22Rv1 (cell line): ENCODE measurements at regions not wholly inside any gene's neighbourhood (a gene's known extent, or its start where the extent isn't known, plus 50 kb on each side); places are given as distances from the start of the nearest gene placed in this dataset.

Experiments
- H3K27ac ChIP-seq: fragments of 450-650 bp; 2 replicates; pipeline ENCODE4 v1.5.1; 2017
- ZFX ChIP-seq: fragments of 450-650 bp; IDR thresholded peaks from 2 replicates; pipeline ENCODE4 v1.6.1; 2017; ENCODE audit warnings: antibody characterized with exemption, borderline replicate concordance
- TF ChIP-seq, protein P1 (sequence below): fragments of 450-650 bp; IDR thresholded peaks from 2 replicates; pipeline ENCODE4 v1.5.1; 2017; ENCODE audit warnings: mild to moderate bottlenecking

DNA sequence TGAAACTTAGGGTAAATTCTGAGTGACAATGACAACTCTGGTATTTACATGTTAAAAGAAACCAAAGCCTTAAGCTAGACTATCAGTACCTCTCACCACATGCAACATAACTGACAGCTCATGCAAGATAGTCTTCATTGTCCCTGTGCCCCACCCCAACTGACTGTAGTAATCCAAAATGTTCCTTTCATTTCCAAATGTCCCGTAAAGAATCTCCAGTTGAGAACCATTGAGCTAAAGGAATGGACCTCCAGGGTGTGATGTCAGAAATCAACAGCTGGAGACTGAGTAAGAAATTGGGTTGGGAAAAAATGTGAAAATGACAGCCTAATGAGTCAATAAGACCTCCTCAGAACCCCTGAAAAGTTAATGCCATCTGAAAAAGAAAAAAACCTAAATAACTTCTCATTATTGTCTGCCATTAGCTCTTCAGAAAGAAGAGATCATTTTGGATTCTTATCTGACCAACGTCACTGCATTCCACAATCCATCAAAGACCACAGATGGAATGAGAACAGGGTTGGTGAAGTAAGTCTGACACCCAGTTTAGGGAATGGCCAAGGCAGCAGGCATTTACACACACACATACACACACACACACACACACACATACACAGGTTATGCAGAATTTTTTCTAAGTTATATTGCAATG, 51.7 kb upstream of the ACVR2A start:
- H3K27ac ChIP-seq: no peak overlapping the region
- TF ChIP-seq ZFX: no peak
- TF ChIP-seq, protein P1, sequence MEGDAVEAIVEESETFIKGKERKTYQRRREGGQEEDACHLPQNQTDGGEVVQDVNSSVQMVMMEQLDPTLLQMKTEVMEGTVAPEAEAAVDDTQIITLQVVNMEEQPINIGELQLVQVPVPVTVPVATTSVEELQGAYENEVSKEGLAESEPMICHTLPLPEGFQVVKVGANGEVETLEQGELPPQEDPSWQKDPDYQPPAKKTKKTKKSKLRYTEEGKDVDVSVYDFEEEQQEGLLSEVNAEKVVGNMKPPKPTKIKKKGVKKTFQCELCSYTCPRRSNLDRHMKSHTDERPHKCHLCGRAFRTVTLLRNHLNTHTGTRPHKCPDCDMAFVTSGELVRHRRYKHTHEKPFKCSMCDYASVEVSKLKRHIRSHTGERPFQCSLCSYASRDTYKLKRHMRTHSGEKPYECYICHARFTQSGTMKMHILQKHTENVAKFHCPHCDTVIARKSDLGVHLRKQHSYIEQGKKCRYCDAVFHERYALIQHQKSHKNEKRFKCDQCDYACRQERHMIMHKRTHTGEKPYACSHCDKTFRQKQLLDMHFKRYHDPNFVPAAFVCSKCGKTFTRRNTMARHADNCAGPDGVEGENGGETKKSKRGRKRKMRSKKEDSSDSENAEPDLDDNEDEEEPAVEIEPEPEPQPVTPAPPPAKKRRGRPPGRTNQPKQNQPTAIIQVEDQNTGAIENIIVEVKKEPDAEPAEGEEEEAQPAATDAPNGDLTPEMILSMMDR: no peak

DNA sequence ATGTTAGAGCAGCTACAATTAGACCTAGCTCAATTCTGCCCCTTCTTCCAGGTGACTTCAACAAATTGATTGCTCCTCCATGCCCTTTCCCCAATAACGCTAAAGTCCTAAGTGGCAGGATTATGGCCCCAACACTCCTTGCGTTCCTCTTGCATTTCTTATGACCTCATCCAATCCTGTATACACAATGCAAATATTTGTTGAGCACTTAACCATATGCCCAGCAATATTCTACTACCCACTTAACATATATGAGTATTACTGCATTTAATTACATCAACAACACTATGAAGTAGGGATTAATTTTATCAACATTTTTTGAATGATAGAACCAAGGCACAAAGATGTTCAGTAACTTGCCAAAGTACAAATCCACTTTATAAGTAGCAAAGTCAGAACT, 54.2 kb upstream of the ACVR2A start:
- no peak overlapping the region for H3K27ac ChIP-seq
- no peak for TF ChIP-seq ZFX
- TF ChIP-seq, protein P1: no peak

DNA sequence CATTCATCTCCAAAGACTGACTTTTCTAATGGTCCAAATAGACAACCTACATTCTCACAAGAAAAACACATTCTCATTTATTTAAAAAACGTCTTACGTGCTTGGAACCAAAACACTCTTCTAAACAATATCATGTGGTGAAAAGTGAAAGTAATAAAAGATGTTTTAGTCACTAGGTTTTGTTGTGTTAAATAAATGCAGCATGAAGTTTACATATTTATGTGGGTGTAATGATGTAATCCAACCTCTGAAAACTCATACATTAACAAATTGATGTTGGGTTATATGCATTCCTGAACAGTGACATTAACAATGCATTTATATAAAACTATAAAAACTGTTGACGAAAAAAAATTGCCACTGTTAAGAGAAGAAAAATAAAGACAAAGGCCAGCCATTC, 55.1 kb upstream of the ACVR2A start:
- no peak overlapping the region for H3K27ac ChIP-seq
- TF ChIP-seq, protein P1: no peak
- TF ChIP-seq ZFX: no peak

DNA sequence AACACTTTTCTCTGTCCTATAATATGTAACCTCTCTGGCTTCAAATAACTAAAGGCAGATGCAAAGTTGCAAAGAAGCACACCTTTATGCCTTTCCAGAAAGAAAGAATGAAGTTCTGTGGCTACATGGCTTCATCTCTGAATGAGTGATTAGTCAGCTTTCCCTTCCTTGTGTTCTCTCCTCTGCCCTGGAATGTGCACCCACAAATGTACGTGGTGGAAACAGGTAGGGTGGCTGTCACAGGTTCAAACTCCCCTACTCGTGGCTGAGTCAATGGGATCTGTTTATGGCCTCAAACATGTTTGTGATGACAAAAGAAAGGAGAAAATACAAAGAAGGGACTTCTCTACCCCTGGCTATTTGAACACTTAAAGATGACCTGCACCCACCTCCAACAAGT, 55.5 kb upstream of the ACVR2A start:
- H3K27ac ChIP-seq: no peak overlapping the region
- no peak for TF ChIP-seq ZFX
- TF ChIP-seq, protein P1: no peak

DNA sequence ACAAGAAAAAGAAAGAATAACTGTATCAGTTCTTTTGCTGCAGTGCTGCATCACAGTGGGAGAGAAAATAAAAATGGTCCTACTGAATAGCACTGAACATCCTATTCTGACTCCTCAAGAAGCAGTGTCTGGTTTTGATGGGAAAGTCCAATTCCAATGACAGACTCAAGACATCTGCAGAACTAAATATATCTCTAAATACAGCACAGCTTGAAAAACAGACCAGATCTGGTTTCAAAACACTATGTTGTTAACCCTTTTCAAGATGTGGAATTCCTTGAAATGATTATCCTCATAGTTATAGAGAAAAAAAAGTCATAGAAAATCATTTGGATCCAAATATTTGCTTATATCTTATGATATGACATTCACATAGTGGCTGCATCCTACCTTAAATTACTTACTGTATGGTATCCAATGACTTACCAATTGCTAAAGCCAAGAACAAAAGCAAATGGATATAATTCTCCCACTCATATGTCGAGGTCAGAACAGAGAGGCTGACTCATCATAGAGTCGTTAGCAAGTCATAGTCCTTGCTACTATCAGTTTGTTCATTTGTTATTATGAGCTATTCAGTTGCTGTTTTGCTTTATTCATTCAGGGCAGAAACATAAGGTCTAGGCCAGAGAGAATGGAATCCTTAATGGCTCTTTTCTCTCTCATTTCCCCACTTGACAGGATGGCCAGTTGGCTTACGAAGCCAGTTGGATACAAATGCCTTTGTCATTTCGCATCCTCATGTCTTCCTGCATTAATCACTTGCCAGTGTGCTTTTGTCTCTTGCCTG, 62.5 kb upstream of the ACVR2A start:
- no peak for TF ChIP-seq ZFX
- TF ChIP-seq, protein P1: no peak
- no peak overlapping the region for H3K27ac ChIP-seq

DNA sequence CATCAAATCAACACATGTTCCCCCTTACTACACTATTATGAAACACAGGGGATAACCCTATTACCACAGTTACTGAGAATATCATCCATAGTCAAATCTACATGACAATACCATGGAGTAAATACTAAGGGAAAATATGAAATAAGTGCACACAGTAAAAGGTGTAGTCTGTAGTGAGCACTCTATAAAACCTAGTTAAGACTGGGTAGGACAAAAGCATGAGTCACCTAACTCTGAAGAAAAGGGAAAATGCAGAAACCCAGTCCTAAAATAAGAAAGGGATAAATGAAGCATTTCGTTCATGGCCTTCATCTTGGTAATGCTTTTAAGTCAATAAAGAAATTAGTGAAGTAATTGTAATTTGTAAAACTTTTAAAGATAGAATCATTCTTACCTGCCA, 65.4 kb upstream of the ACVR2A start:
- no peak overlapping the region for H3K27ac ChIP-seq
- TF ChIP-seq, protein P1: no peak
- TF ChIP-seq ZFX: no peak

DNA sequence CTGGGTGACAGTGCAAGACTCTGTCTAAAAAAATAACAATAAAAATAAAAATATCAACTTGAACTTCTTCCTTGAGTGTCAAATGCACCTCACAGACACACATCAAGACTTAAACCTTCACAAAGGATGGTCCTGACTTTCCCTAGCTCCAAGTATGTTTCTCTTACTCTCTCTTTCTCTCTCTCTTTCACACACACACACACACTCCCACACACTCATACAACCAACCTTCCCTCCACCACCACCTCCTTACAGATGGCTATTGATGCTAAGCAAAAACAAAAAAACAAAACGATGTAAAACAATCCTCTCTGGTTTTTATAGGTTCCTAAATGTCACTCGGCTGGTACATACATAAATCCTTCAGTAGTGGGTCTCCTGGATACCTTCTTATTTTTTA, 67.4 kb upstream of the ACVR2A start:
- TF ChIP-seq, protein P1: no peak
- no peak for TF ChIP-seq ZFX
- H3K27ac ChIP-seq: no peak overlapping the region
